LNCAP (cell line): ENCODE measurements at regions not wholly inside any gene's neighbourhood (a gene's known extent, or its start where the extent isn't known, plus 50 kb on each side); places are given as distances from the start of the nearest gene placed in this dataset.

Experiments used
- CTCF ChIP-seq: fragments of 450-650 bp; IDR thresholded peaks from 2 replicates; pipeline ENCODE4 v1.5.1; 2017; ENCODE audit warnings: mild to moderate bottlenecking

DNA sequence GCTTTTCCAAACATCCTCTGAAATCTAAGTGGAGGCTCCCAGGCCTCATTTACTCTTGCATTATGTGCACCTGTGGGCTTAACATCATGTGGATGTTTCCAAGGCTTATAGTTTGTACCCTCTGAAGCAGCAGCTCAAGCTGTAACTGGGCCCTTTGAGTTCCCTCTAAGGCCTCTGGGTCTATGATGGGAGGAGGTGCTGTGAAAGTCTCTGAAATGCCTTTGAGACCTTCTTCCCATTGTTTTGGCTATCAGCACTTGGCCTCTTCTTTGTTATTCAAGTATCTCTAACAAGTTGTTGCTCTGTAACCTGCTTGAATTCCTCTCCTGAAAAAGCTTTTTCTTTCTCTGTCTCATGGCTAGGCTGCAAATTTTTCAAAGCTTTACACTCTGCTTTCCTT is 58.1 kb upstream of the MYT1L start:
- no peak for TF ChIP-seq CTCF
